Left kidney (tissue), 1 donor: ENCODE measurements at regions not wholly inside any gene's neighbourhood (a gene's known extent, or its start where the extent isn't known, plus 50 kb on each side); places are given as distances from the start of the nearest gene placed in this dataset.
"Not testable (repeated sequence)": the region's sequence is repeated elsewhere in the genome, so short reads cannot be mapped to it uniquely, and the experiment has no call there.

Experiments
- DNase-seq: peaks from one replicate; pipeline ENCODE4 v3.0.0-alpha.2; 2013

GRCh38 chr10:64115908-64116643 lies 594.9 kb downstream of the REEP3 start:
- no peak for DNase-seq

DNA sequence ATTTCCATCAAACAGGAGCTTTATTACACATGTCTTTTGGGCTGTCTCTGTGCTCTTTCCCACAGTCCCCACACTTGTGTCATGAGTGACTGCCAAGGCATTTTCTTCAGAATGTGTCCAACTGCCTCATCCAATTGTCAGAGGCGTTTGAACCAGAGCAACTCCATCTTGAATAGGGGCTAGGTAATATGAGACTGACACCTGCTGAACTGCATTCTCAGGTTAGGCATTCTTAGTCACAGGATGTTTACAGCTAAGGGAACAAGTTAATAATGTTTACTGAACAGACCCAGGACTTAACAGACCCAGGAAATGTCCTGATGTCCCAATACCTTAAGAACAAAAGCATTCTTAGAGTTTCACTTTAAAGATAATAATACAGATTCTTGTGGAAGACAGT lies 595.5 kb downstream of the REEP3 start:
- DNase-seq = no peak

DNA sequence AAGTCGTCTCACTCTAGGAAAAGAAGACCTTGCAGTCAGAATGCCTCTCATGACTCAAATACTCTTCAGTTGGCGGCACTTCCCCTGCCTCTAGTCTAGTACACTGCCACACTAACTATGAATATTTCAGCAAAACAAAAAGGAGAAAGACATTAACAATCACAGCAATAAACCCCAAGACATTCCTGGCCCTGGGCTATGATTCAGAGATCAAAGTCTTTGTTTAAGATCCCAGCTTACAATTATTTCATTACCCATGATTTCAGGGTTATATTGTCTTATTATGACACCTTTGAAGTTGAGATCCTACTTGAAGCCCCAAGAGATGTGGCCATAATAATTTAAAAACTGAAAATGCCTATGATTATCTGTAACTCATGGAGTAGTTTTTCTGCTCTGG lies 597.5 kb downstream of the REEP3 start:
- no peak for DNase-seq

GRCh38 chr10:64120301-64120980 lies 599.2 kb downstream of the REEP3 start:
- DNase-seq = not testable (repeated sequence)

DNA sequence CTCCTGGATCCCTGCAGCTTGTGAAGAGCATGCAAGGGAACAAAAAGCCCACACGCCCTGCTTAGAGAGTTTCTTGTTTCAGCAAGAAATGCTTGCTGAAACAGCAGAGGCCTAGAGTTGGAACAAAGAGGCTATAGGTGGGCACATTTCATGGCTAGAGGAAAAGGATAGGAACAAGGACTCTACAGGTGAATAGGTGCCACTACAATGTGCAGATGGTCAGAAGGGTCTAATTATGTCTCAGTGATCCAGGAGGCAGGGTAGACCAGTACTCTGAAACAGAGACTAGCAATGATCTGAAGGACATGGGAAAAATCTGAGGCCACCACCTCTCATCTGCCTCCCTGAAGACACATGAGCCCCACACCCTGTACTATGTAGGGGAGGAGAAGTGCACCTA lies 609.0 kb downstream of the REEP3 start:
- no peak for DNase-seq

- no peak for DNase-seq
Measured at GRCh38 chr10:64134676-64135075, 613.5 kb downstream of the REEP3 start.

DNA sequence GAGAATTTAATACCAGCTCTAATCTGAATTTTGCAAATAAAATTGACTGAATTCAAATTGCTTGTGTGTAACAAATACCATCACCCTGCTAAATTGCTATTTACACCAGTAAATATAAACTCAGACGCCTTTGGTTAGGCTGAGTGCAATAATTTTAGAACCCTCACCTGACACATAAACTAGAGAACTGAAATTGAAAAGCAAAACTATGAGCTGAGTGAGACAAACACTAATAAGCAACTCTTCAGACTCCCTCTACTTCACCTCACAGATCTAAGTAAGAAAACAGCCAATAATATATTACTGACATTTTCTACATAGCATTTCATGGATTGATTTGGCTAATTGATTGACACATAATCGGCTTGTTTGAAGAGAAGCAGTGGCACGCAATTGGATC lies 621.2 kb downstream of the REEP3 start:
- no peak for DNase-seq

GRCh38 chr10:64148607-64149006 lies 627.4 kb downstream of the REEP3 start:
- no peak for DNase-seq

DNA sequence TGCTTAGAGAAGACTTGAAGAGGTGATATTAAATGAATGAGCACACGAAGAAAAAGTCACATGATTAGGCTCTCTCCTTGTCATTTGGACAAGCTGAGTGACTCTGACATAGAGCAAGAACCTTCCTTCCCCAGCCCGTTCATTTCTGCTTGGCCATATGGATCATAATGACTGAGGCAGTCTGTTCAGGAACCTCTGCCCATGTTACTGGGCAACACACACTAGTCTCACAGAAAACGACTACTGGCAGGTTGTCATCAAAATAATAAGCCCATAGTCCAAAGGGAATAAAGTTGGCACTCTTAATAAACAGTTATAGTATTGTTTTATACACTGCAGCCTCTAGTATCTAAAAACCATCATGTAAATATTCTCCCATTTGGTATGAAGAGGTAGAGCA lies 635.0 kb downstream of the REEP3 start:
- no peak for DNase-seq

- no peak for DNase-seq
Measured at GRCh38 chr10:64158551-64158950, 637.4 kb downstream of the REEP3 start.

DNA sequence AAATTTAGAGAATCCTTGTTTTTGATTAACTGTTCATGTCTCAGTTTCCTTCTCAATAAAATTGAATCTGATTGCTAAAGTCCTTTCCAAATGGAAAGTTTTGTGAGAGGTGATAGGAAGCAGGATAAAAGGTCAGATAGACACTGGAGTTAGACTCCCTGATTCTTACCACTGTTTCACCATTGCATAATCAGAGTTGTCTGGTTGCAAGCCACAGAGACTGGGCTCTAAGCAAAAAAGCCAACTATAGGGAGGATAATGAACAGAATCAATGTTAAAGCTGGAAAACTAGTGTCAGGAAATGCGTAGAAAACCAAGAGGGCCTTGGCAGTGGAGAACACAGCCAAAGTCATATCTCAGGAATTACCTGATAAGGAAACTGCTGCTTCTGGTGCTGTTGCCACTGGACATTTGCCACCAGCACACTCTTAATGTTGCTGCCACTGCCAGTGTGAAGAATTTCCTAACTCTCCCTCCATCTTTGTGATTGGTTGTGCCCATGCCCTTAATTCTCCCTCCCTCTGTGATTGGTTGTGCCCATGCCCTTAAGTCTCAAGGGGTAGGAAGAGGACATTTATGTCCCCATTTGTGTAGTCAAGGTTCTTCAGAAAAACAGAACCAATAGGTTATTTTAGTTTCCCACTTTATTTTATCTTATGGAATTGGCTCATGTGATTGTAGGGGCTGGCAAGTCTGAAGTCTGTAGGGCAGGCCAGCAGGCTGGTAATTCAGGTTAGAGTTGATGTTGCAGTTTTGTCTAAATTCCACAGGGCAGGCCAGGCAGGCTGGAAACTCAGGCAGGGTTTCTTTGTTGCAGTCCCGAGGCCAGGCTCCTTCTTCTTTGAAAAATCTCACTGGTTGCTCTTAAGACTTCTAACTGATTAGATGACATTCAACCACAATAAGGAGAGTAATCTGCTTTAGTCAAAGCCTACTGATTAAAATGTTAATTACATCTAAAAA lies 639.0 kb downstream of the REEP3 start:
- no peak for DNase-seq

DNA sequence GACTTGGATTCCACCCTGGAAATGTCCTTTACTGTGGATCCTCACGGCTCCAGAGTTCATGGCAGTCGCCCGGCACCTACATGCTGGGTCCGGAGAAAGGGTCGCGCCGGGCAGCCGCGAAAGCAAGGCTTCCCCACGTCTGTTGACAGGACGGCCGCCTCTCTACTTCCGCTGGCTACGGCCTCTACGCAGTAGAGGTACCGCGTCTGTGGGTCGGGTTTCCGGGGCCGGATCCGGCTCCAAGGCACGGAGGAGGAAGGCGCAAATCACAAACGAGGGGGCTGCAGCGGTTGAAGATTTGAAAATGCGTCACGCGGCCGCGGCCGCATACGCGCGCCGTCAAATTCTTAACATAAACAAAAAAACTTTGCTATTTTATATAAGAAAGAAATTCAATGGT lies 649.6 kb downstream of the REEP3 start:
- DNase-seq = no peak

DNA sequence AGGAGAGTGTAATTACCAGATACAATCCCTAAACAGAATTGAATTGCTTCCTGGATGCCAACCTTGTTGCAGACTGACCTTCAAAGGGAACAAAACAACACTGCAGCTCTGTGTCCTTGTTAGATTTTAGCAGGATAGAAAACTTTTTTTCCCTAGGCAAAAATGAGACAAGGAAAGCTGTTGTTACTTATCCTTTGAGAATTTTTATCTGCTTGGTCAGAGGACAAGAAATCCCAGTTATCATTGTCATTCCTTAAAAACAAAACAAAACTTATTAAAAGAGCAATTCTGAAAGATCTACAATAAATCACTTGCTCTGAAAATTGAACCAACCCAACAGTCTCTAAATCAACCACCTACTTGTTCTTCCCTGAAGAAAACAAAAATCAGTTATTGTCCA lies 652.6 kb downstream of the REEP3 start:
- DNase-seq = no peak

DNA sequence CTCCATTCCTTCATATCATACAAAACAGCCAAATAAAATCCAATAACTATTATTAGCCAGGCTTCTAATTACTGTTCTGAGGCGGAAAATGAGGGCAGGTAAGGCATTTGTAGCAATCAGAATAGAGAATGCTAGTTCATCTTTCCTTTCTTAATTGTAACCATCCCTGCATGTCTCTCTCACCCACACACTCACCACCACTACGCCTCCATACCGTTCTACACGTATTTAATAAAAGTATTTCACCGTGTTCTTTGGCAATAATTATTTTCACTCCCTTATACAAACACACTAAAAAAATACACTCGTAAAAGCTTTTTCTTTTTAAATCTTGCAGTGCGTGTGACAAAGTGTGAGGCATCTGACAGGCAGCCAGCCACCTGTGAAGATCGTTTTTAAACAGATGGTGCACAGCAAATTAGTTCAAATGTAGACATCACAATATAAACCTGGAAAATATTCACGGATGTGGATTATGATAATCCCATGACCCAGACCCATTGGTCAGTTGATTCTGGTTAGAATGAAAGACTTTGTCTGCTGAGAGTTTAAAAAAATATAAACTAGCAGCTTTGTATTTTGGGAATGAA lies 653.6 kb downstream of the REEP3 start:
- DNase-seq = no peak

GRCh38 chr10:64175271-64175962 lies 654.2 kb downstream of the REEP3 start:
- DNase-seq = no peak

DNA sequence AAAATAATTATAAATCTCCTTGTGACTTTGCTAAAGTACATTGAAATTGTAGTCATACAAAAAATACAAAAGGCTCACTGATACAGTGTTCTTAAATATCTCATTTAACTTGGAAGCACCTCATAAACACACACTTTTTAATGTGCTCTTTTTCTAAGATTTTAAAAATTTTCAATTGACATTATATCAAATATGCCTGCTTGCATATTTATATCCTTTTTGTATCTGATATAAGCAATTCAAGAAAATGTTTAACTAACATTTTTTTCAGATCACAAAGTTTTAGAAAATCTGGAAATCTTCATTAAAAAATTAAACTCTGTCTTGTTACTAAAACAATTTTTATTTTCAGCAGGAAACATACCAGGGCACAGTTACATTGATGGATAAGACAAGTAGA lies 661.5 kb downstream of the REEP3 start:
- DNase-seq = no peak

DNA sequence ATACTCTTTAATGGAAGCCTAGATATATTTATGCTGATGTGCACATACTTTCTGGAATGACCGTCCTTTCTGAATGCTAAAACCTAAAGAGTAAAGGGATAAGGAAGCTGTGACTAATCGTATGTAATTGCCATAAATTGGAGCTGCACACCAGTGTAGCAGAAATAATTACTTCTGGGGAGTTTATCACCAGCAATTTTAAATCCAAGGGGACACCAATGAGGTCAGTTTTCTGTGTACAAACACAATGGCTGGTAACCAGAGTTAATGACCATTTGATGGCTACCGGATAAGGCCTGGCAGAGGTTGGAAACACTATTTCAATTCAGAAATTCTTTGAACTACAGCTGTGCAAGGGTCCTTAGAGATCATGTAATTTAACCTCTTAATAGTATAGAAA lies 670.1 kb downstream of the REEP3 start:
- DNase-seq = peak; percentile 25

GRCh38 chr10:64196638-64197315 lies 675.6 kb downstream of the REEP3 start:
- no peak for DNase-seq

- DNase-seq = no peak
Measured at GRCh38 chr10:64201936-64202335, 680.7 kb downstream of the REEP3 start.

- DNase-seq = not testable (repeated sequence)
Measured at GRCh38 chr10:64204504-64204903, 683.3 kb downstream of the REEP3 start.

DNA sequence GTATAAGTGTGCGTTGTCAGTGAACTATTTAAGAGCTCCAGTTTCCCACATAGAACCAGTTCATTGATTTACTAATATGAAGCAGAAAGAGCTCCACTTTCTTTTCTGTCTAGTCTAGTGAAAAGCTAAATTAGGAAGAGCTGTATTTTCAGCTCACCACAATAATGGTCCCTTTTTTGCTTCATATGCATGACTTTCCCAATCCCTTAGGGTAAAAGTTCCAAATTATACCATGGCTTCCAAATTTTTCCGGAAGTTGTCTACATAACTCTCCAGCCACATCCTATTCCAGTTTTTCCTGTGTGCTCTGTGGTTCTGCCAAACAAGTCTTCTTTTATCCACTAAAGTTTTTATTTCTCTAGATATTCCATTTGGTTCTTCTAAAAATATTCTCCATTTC lies 685.2 kb downstream of the REEP3 start:
- no peak for DNase-seq
